Loucy (cell line): ENCODE measurements at regions not wholly inside any gene's neighbourhood (a gene's known extent, or its start where the extent isn't known, plus 50 kb on each side); places are given as distances from the start of the nearest gene placed in this dataset.
"Not testable (repeated sequence)": the region's sequence is repeated elsewhere in the genome, so short reads cannot be mapped to it uniquely, and the experiment has no call there.

Source experiments
- H2AFZ ChIP-seq: fragments of 200-600 bp; sonication (generic); 2 replicates; pipeline ENCODE4 v1.6.0; 2016; ENCODE audit warnings: antibody characterized with exemption, mild to moderate bottlenecking, low read length, moderate library complexity
- H3F3A ChIP-seq: fragments of 200-600 bp; 2 replicates; pipeline ENCODE4 v1.6.0; 2016; ENCODE audit warnings: antibody characterized with exemption, low read depth, mild to moderate bottlenecking
- H3K27me3 ChIP-seq: fragments of 200-600 bp; sonication (generic); 2 replicates; pipeline ENCODE4 v1.6.1; 2014; ENCODE audit warnings: low read length, mild to moderate bottlenecking; ENCODE audit not compliant: insufficient read depth, poor library complexity, severe bottlenecking
- H3K36me3 ChIP-seq: fragments of 200-600 bp; sonication (generic); 2 replicates; pipeline ENCODE4 v1.6.1; 2016; ENCODE audit warnings: low read length; ENCODE audit not compliant: insufficient read depth
- H3K4me1 ChIP-seq: fragments of 200-600 bp; sonication (generic); 2 replicates; pipeline ENCODE4 v1.5.1; 2014; ENCODE audit warnings: low read length, mild to moderate bottlenecking; ENCODE audit not compliant: insufficient read depth, poor library complexity, severe bottlenecking
- H3K4me2 ChIP-seq: fragments of 200-600 bp; sonication (generic); 2 replicates; pipeline ENCODE4 v1.6.0; 2014; ENCODE audit warnings: antibody characterized with exemption, low read length, low read depth, mild to moderate bottlenecking; ENCODE audit not compliant: poor library complexity, severe bottlenecking
- H3K4me3 ChIP-seq: fragments of 200-600 bp; sonication (generic); 2 replicates; pipeline ENCODE4 v1.5.1; 2014; ENCODE audit warnings: low read length, mild to moderate bottlenecking, mixed read lengths; ENCODE audit not compliant: poor library complexity, severe bottlenecking
- H3K79me2 ChIP-seq: fragments of 200-600 bp; sonication (generic); 2 replicates; pipeline ENCODE4 v1.6.1; 2014; ENCODE audit warnings: low read length; ENCODE audit not compliant: insufficient read depth
- H3K9ac ChIP-seq: fragments of 200-600 bp; sonication (generic); 2 replicates; pipeline ENCODE4 v1.6.0; 2014; ENCODE audit warnings: mild to moderate bottlenecking, low read depth, low read length, moderate library complexity; ENCODE audit not compliant: poor library complexity, severe bottlenecking
- H3K9me2 ChIP-seq: fragments of 200-600 bp; sonication (generic); replicated peaks from 2 replicates; pipeline ENCODE4 v1.6.1; 2016; ENCODE audit warnings: low read depth, low read length, mixed read lengths
- H3K9me3 ChIP-seq: fragments of 200-600 bp; sonication (generic); 2 replicates; pipeline ENCODE4 v1.6.1; 2014; ENCODE audit warnings: mild to moderate bottlenecking, antibody characterized with exemption, low read length, low read depth; ENCODE audit not compliant: insufficient read depth
- H4K20me1 ChIP-seq: fragments of 200-600 bp; sonication (generic); 2 replicates; pipeline ENCODE4 v1.6.0; 2014; ENCODE audit warnings: antibody characterized with exemption, low read length, mild to moderate bottlenecking; ENCODE audit not compliant: insufficient read depth, poor library complexity, severe bottlenecking
- CTCF ChIP-seq: fragments of 200-600 bp; sonication (generic); conservative IDR thresholded peaks from 2 replicates; pipeline ENCODE4 v1.5.1; 2014; ENCODE audit warnings: mild to moderate bottlenecking, antibody characterized with exemption, low read length
- EZH2phosphoT487 ChIP-seq: fragments of 200-600 bp; IDR thresholded peaks from 2 replicates; pipeline ENCODE4 v1.6.1; 2018; ENCODE audit warnings: antibody characterized with exemption, mild to moderate bottlenecking, moderate library complexity, borderline replicate concordance

- Histone ChIP-seq H3K9me3 (no peaks in the 10 kb centered on the region), H4K20me1 (no peaks in the 10 kb centered on the region), H3K4me3 (no peak overlapping the region), H3K4me2 (no peak overlapping the region), H3K36me3 (no peaks in the 10 kb centered on the region), H2AFZ (no peak overlapping the region), H3K79me2 (no peaks in the 10 kb centered on the region), H3K9me2 (no peaks in the 10 kb centered on the region), H3K27me3 (no peaks in the 10 kb centered on the region), H3K9ac (no peak overlapping the region), H3F3A (no peaks in the 10 kb centered on the region), H3K4me1 (no peaks in the 10 kb centered on the region)
- TF ChIP-seq CTCF, result no peak
- no peak for TF ChIP-seq EZH2phosphoT487
These were observed 234.9 kb downstream of the YTHDC2 start for GRCh38 chr5:113748403-113748802.

DNA sequence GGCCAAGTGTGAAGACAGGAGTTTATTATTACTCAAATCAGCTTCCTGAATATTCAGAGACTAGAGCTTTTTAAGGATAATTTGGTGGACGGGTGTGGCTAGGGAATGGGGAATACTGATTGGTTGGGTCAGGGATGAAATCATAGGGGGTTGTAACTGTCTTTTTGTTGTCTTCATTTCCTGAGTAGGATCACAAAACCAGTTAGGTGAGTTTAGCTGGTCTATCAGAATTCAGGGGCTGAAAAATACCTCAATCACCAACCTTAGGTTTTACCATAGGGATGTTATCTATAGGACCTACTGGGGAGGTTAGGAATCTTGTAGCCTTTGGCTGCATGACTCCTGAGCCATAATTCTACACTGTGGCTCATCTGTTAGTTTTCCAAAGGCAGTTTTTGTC, 235.8 kb downstream of the YTHDC2 start:
- no peaks in the 10 kb centered on the region for H3K4me1 ChIP-seq
- no peaks in the 10 kb centered on the region for H3K79me2 ChIP-seq
- TF ChIP-seq EZH2phosphoT487 (no peak), CTCF (no peak)
- no peaks in the 10 kb centered on the region for H3K9me2 ChIP-seq
- H3K4me2 ChIP-seq, result no peak overlapping the region
- H3K9ac ChIP-seq, result no peak overlapping the region
- no peaks in the 10 kb centered on the region for H3K9me3 ChIP-seq
- H3K4me3 ChIP-seq, result no peak overlapping the region
- H3F3A ChIP-seq, result no peaks in the 10 kb centered on the region
- no peaks in the 10 kb centered on the region for H3K36me3 ChIP-seq
- no peaks in the 10 kb centered on the region for H3K27me3 ChIP-seq
- no peaks in the 10 kb centered on the region for H4K20me1 ChIP-seq
- no peak overlapping the region for H2AFZ ChIP-seq

GRCh38 chr5:113753182-113753581, 239.7 kb downstream of the YTHDC2 start:
- not testable (repeated sequence) for H3K27me3 ChIP-seq, H3K79me2 ChIP-seq, H3K4me1 ChIP-seq, H3K36me3 ChIP-seq, H4K20me1 ChIP-seq, H3K9ac ChIP-seq, H3K4me2 ChIP-seq, H2AFZ ChIP-seq, H3F3A ChIP-seq, H3K9me2 ChIP-seq, H3K4me3 ChIP-seq, H3K9me3 ChIP-seq

GRCh38 chr5:113755516-113755915, 242.0 kb downstream of the YTHDC2 start:
- Histone ChIP-seq H3K27me3 (no peaks in the 10 kb centered on the region), H4K20me1 (no peaks in the 10 kb centered on the region), H2AFZ (no peak overlapping the region), H3K4me1 (no peaks in the 10 kb centered on the region), H3K9me2 (no peaks in the 10 kb centered on the region), H3K4me2 (no peak overlapping the region), H3K9ac (no peak overlapping the region), H3K79me2 (no peaks in the 10 kb centered on the region), H3F3A (no peaks in the 10 kb centered on the region), H3K9me3 (no peaks in the 10 kb centered on the region), H3K4me3 (no peak overlapping the region), H3K36me3 (no peaks in the 10 kb centered on the region)
- TF ChIP-seq CTCF (no peak), EZH2phosphoT487 (no peak)
